ENCODE measurements at regions not wholly inside any gene's neighbourhood (a gene's known extent, or its start where the extent isn't known, plus 50 kb on each side); places are given as distances from the start of the nearest gene placed in this dataset.
"Not testable (repeated sequence)": the region's sequence is repeated elsewhere in the genome, so short reads cannot be mapped to it uniquely, and the experiment has no call there.

- not testable (repeated sequence) for H2AFZ ChIP-seq (ENCODE audit: low read length, unreplicated experiment); H3K36me3 ChIP-seq (ENCODE audit: insufficient read depth, low read length); H3K79me2 ChIP-seq (ENCODE audit: control insufficient read depth, insufficient read depth, low read length, unreplicated experiment); H3K27ac ChIP-seq (ENCODE audit: low read depth, low read length); H3K27me3 ChIP-seq (ENCODE audit: insufficient read depth, low read length); H3K4me3 ChIP-seq (ENCODE audit: low read depth, low read length)
- H3K4me1 ChIP-seq (ENCODE audit: control insufficient read depth, insufficient read depth, low read length, unreplicated experiment): peaks cover 20% of the 10 kb centered on the region
Measured at GRCh38 chr5:68048054-68048453, 167.5 kb upstream of the PIK3R1 start.

GRCh38 chr5:68047035-68047434 is 168.5 kb upstream of the PIK3R1 start:
- peak overlapping the region; percentile 55 for H2AFZ ChIP-seq (ENCODE audit: low read length, unreplicated experiment)

GRCh38 chr5:68046445-68046844 is 169.1 kb upstream of the PIK3R1 start:
- no peaks in the 10 kb centered on the region for H3K79me2 ChIP-seq (ENCODE audit: control insufficient read depth, insufficient read depth, low read length, unreplicated experiment)
- peaks cover 20% of the 10 kb centered on the region for H3K4me1 ChIP-seq (ENCODE audit: control insufficient read depth, insufficient read depth, low read length, unreplicated experiment)
- H2AFZ ChIP-seq (ENCODE audit: low read length, unreplicated experiment): peak overlapping the region; percentile 55
- H3K27me3 ChIP-seq (ENCODE audit: insufficient read depth, low read length): no peaks in the 10 kb centered on the region
- no peaks in the 10 kb centered on the region for H3K36me3 ChIP-seq (ENCODE audit: insufficient read depth, low read length)
- H3K4me3 ChIP-seq (ENCODE audit: low read depth, low read length): peak overlapping the region; percentile 37; the same call in 1 of the 2 replicates
- peak overlapping the region; percentile 82 for H3K27ac ChIP-seq (ENCODE audit: low read depth, low read length)

More at GRCh38 chr5:68047035-68047434, 168.5 kb upstream of the PIK3R1 start:
- Histone ChIP-seq H3K4me3 (ENCODE audit: low read depth, low read length) (no peak overlapping the region), H3K36me3 (ENCODE audit: insufficient read depth, low read length) (no peaks in the 10 kb centered on the region), H3K4me1 (ENCODE audit: control insufficient read depth, insufficient read depth, low read length, unreplicated experiment) (peaks cover 20% of the 10 kb centered on the region), H3K79me2 (ENCODE audit: control insufficient read depth, insufficient read depth, low read length, unreplicated experiment) (no peaks in the 10 kb centered on the region), H3K27me3 (ENCODE audit: insufficient read depth, low read length) (no peaks in the 10 kb centered on the region), H3K27ac (ENCODE audit: low read depth, low read length) (peak overlapping the region; percentile 82)

DNA sequence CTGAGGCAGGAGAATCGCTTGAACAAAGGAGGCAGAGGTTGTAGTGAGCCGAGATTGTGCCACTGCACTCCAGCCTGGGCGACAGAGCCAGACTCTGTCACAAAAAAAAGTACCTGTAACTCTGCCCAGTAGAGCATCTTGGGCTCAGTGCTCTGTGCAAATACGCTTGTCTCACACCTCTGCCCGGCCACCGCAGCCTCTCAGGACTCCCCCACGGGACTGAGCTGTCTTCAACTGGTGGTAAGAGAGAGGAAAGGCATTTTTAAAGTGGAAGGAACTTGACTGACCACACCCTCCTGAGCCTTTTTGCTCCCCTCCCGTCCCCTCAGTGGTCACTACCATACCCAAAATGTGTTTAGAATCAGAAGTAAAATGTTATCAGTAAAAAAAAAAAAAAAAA is 174.3 kb upstream of the PIK3R1 start:
- H3K27me3 ChIP-seq (ENCODE audit: insufficient read depth, low read length): no peaks in the 10 kb centered on the region
- H3K4me1 ChIP-seq (ENCODE audit: control insufficient read depth, insufficient read depth, low read length, unreplicated experiment): peaks cover 10% of the 10 kb centered on the region
- no peak overlapping the region for H3K27ac ChIP-seq (ENCODE audit: low read depth, low read length)
- H3K4me3 ChIP-seq (ENCODE audit: low read depth, low read length): no peak overlapping the region
- no peaks in the 10 kb centered on the region for H3K79me2 ChIP-seq (ENCODE audit: control insufficient read depth, insufficient read depth, low read length, unreplicated experiment)
- no peaks in the 10 kb centered on the region for H3K36me3 ChIP-seq (ENCODE audit: insufficient read depth, low read length)
- H2AFZ ChIP-seq (ENCODE audit: low read length, unreplicated experiment): no peak overlapping the region

GRCh38 chr5:68037546-68037945 is 178.0 kb upstream of the PIK3R1 start:
- no peak overlapping the region for H3K27ac ChIP-seq (ENCODE audit: low read depth, low read length)
- no peaks in the 10 kb centered on the region for H3K36me3 ChIP-seq (ENCODE audit: insufficient read depth, low read length)
- no peaks in the 10 kb centered on the region for H3K4me1 ChIP-seq (ENCODE audit: control insufficient read depth, insufficient read depth, low read length, unreplicated experiment)
- H3K27me3 ChIP-seq (ENCODE audit: insufficient read depth, low read length): no peaks in the 10 kb centered on the region
- no peak overlapping the region for H2AFZ ChIP-seq (ENCODE audit: low read length, unreplicated experiment)
- no peaks in the 10 kb centered on the region for H3K79me2 ChIP-seq (ENCODE audit: control insufficient read depth, insufficient read depth, low read length, unreplicated experiment)
- H3K4me3 ChIP-seq (ENCODE audit: low read depth, low read length): no peak overlapping the region

DNA sequence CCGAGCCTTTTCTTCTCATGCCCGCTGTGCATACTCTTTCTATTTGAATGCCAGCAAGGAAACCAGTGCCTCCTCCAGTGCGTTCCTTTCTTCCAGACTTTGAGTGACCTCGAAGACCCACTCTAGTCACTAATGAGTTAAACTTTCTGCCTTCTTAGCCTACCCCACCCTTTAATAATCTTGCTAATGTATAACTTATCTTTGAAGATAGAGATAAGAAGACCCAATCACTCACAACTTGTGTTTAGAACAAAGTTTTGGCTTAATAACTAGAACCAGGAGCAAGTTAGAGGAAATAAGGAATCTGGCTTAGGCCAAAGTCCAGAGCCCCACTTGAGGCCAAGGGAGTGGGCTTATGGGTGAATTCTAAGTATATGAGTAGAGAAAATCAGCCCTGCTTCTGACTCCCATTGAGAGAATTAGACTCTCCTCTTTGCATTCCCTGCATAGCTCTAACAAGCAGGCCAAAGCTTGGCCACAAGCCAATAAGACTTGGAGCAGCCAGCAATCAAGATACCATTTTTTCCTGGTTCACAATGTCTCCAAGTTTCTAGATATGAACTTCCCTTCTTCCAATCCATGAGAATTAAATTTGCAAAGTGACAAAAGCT is 181.5 kb upstream of the PIK3R1 start:
- H3K36me3 ChIP-seq (ENCODE audit: insufficient read depth, low read length): no peaks in the 10 kb centered on the region
- H3K4me3 ChIP-seq (ENCODE audit: low read depth, low read length): no peak overlapping the region
- no peaks in the 10 kb centered on the region for H3K79me2 ChIP-seq (ENCODE audit: control insufficient read depth, insufficient read depth, low read length, unreplicated experiment)
- no peaks in the 10 kb centered on the region for H3K27me3 ChIP-seq (ENCODE audit: insufficient read depth, low read length)
- no peak overlapping the region for H2AFZ ChIP-seq (ENCODE audit: low read length, unreplicated experiment)
- H3K4me1 ChIP-seq (ENCODE audit: control insufficient read depth, insufficient read depth, low read length, unreplicated experiment): no peaks in the 10 kb centered on the region
- no peak overlapping the region for H3K27ac ChIP-seq (ENCODE audit: low read depth, low read length)

DNA sequence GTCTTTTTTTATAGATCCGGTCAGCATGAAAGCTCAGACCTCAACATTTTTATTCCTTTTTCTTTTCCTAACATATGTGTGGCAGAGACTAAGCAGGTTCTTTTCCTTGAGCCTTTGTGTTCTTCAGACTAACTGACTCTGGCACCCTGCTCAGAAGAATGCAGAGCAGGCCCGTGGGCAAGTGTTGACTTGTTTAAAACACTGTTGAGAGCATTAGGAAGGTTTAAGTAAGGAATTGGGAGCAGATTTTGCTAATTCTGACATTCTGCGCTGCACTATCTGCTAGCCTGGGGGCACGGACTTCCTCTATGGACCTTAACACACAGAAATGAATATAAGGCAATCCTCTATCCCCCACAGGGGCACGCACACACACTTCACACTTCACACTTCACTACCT is 182.5 kb upstream of the PIK3R1 start:
- Histone ChIP-seq H3K36me3 (ENCODE audit: insufficient read depth, low read length) (no peaks in the 10 kb centered on the region), H3K27me3 (ENCODE audit: insufficient read depth, low read length) (no peaks in the 10 kb centered on the region), H3K4me1 (ENCODE audit: control insufficient read depth, insufficient read depth, low read length, unreplicated experiment) (peaks cover 1% of the 10 kb centered on the region), H3K79me2 (ENCODE audit: control insufficient read depth, insufficient read depth, low read length, unreplicated experiment) (no peaks in the 10 kb centered on the region), H3K27ac (ENCODE audit: low read depth, low read length) (no peak overlapping the region), H3K4me3 (ENCODE audit: low read depth, low read length) (no peak overlapping the region), H2AFZ (ENCODE audit: low read length, unreplicated experiment) (no peak overlapping the region)

- Histone ChIP-seq H3K4me3 (ENCODE audit: low read depth, low read length) (no peak overlapping the region), H3K27me3 (ENCODE audit: insufficient read depth, low read length) (no peaks in the 10 kb centered on the region), H3K79me2 (ENCODE audit: control insufficient read depth, insufficient read depth, low read length, unreplicated experiment) (no peaks in the 10 kb centered on the region), H2AFZ (ENCODE audit: low read length, unreplicated experiment) (no peak overlapping the region), H3K36me3 (ENCODE audit: insufficient read depth, low read length) (no peaks in the 10 kb centered on the region), H3K4me1 (ENCODE audit: control insufficient read depth, insufficient read depth, low read length, unreplicated experiment) (peaks cover 5% of the 10 kb centered on the region), H3K27ac (ENCODE audit: low read depth, low read length) (no peak overlapping the region)
Measured at GRCh38 chr5:68032216-68032762, 183.3 kb upstream of the PIK3R1 start.

DNA sequence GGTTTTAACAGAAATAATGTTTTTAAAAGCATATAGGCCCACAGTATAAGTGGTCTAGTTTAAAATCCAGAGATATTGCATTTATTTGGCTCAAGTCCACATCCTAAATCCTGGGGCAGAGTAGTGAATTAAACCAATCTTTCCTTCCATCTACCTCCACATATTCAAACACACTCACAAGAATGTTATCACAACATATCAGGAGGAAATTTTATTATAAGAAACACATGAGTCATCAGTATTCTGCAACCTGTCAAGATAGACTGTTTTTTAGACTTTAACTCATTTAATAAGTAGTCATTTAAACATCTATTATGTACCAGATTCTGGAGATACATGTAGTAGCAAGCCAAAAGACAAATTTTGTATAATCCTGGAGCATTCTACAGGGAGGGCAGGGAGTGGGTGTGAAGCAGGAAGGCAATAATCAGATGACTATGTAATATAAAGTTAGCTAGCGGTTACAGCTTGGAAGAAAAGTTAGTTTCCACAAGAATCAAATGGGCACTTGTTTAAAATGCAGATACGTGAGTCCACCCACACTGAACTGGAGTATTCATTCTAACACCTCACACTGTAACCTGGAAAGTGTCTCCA is 187.3 kb upstream of the PIK3R1 start:
- H3K4me1 ChIP-seq (ENCODE audit: control insufficient read depth, insufficient read depth, low read length, unreplicated experiment): peaks cover 5% of the 10 kb centered on the region
- H3K27me3 ChIP-seq (ENCODE audit: insufficient read depth, low read length): no peaks in the 10 kb centered on the region
- no peak overlapping the region; the same call in 1 of the 2 replicates for H3K4me3 ChIP-seq (ENCODE audit: low read depth, low read length)
- no peaks in the 10 kb centered on the region for H3K36me3 ChIP-seq (ENCODE audit: insufficient read depth, low read length)
- no peak overlapping the region for H3K27ac ChIP-seq (ENCODE audit: low read depth, low read length)
- H3K79me2 ChIP-seq (ENCODE audit: control insufficient read depth, insufficient read depth, low read length, unreplicated experiment): no peaks in the 10 kb centered on the region
- H2AFZ ChIP-seq (ENCODE audit: low read length, unreplicated experiment): no peak overlapping the region

- Histone ChIP-seq H3K27me3 (ENCODE audit: insufficient read depth, low read length) (no peaks in the 10 kb centered on the region), H2AFZ (ENCODE audit: low read length, unreplicated experiment) (no peak overlapping the region), H3K79me2 (ENCODE audit: control insufficient read depth, insufficient read depth, low read length, unreplicated experiment) (no peaks in the 10 kb centered on the region), H3K27ac (ENCODE audit: low read depth, low read length) (no peak overlapping the region), H3K4me1 (ENCODE audit: control insufficient read depth, insufficient read depth, low read length, unreplicated experiment) (peaks cover 5% of the 10 kb centered on the region), H3K4me3 (ENCODE audit: low read depth, low read length) (no peak overlapping the region), H3K36me3 (ENCODE audit: insufficient read depth, low read length) (no peaks in the 10 kb centered on the region)
Measured at GRCh38 chr5:68027519-68027918, 188.0 kb upstream of the PIK3R1 start.
